OCI-LY7 (cell line): ENCODE measurements at regions not wholly inside any gene's neighbourhood (a gene's known extent, or its start where the extent isn't known, plus 50 kb on each side); places are given as distances from the start of the nearest gene placed in this dataset.

Experiments
- BruUV-seq: library from RNA; stranded (reverse); fragments of 400-500 nt; replicated peaks from 2 replicates; lab custom pipeline; 2021; lab: Mats Ljungman, UMichigan
- CTCF ChIA-PET: fragments of 300-600 bp; sonication (Branson Sonifier 250); formaldehyde crosslinking; loops from one replicate; lab custom pipeline; 2022; ENCODE audit warnings: antibody characterized with exemption; ENCODE audit not compliant: unreplicated experiment; lab: Charles Lee
- POLR2A ChIA-PET: fragments of 300-600 bp; sonication (Branson Sonifier 250); formaldehyde crosslinking; loops from one replicate; lab custom pipeline; 2022; ENCODE audit warnings: antibody characterized with exemption; lab: Charles Lee
- DNase-seq: peaks from one replicate; pipeline ENCODE4 v3.0.0-alpha.2; 2015; ENCODE audit warnings: low spot score
- H2AFZ ChIP-seq: fragments of 200-600 bp; sonication (generic), shearing (Covaris generic); 2 replicates; pipeline ENCODE4 v1.6.1; 2014; ENCODE audit warnings: mild to moderate bottlenecking, antibody characterized with exemption, low read length, moderate library complexity
- H3K27ac ChIP-seq: fragments of 200-600 bp; sonication (generic); 2 replicates; pipeline ENCODE4 v1.5.1; 2014; ENCODE audit warnings: mixed run types, low read depth, mild to moderate bottlenecking, moderate library complexity, low read length, inconsistent platforms; ENCODE audit not compliant: poor library complexity, severe bottlenecking
- H3K36me3 ChIP-seq: fragments of 200-600 bp; sonication (generic); 2 replicates; pipeline ENCODE4 v1.6.1; 2014; ENCODE audit warnings: mild to moderate bottlenecking, antibody characterized with exemption, low read length, moderate library complexity, mixed read lengths; ENCODE audit not compliant: insufficient read depth
- H3K4me1 ChIP-seq: fragments of 200-600 bp; sonication (generic); 2 replicates; pipeline ENCODE4 v1.5.1; 2014; ENCODE audit warnings: mild to moderate bottlenecking, low read length; ENCODE audit not compliant: insufficient read depth, poor library complexity, severe bottlenecking
- H3K4me2 ChIP-seq: fragments of 200-600 bp; sonication (generic); 2 replicates; pipeline ENCODE4 v1.6.1; 2014; ENCODE audit warnings: mild to moderate bottlenecking, low read length
- H3K4me3 ChIP-seq: fragments of 200-600 bp; sonication (generic); 2 replicates; pipeline ENCODE4 v1.5.1; 2014; ENCODE audit warnings: mild to moderate bottlenecking, low read depth, low read length; ENCODE audit not compliant: poor library complexity, severe bottlenecking
- H3K79me2 ChIP-seq: fragments of 200-600 bp; sonication (generic); 2 replicates; pipeline ENCODE4 v1.6.1; 2016; ENCODE audit warnings: low read depth, mild to moderate bottlenecking, low read length, moderate library complexity, mixed read lengths; ENCODE audit not compliant: insufficient read depth
- H3K9me2 ChIP-seq: fragments of 200-600 bp; sonication (generic); 2 replicates; pipeline ENCODE4 v1.6.1; 2016; ENCODE audit warnings: mild to moderate bottlenecking, low read length, mixed read lengths; ENCODE audit not compliant: insufficient read depth
- H3K9me3 ChIP-seq: fragments of 200-600 bp; sonication (generic); 2 replicates; pipeline ENCODE4 v1.6.1; 2014; ENCODE audit warnings: mild to moderate bottlenecking, mixed run types, low read length, mixed read lengths
- H4K20me1 ChIP-seq: fragments of 200-600 bp; sonication (generic); 2 replicates; pipeline ENCODE4 v1.6.1; 2014; ENCODE audit warnings: mild to moderate bottlenecking, antibody characterized with exemption, low read length, moderate library complexity, mixed read lengths; ENCODE audit not compliant: insufficient read depth
- CTCF ChIP-seq: fragments of 200-600 bp; sonication (generic); conservative IDR thresholded peaks from 2 replicates; pipeline ENCODE4 v1.5.1; 2014; ENCODE audit warnings: mild to moderate bottlenecking, antibody characterized with exemption, low read length, moderate library complexity, mixed read lengths
- EZH2phosphoT487 ChIP-seq: fragments of 200-600 bp; sonication (generic); IDR thresholded peaks from 2 replicates; pipeline ENCODE4 v1.6.1; 2018; ENCODE audit warnings: low read depth, borderline replicate concordance, mild to moderate bottlenecking, mixed run types, antibody characterized with exemption, low read length, moderate library complexity, mixed read lengths
- intact Hi-C: fragments of 100-400 bp; cut with micrococcal nuclease; formaldehyde crosslinking; loops from one replicate; pipeline ENCODE4 v1.10.0; 2022; ENCODE audit not compliant: unreplicated experiment

- intact Hi-C loops, result no loop called here
Observed at GRCh38 chr3:150254309-150254708, 153.8 kb upstream of the TSC22D2 start.

DNA sequence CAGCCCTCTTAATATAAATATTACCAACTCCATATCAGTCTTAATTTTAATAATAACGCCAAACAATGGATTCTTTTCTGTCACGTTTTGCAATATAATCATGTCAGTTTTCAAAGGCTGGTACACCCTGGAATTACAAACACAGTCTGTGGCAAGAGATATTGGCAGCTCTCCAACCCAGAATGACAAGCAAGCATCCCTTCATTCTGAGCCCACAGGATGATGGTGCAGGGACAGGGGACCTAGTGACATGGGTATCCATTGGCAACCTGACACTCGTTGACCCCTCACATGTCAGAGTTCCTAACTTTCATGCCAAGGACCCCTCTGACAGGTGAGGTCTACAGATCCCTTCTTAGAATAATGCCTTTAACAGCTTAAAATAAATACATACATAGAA is 154.5 kb upstream of the TSC22D2 start:
- intact Hi-C loops, result no loop called here
- H3K4me3 ChIP-seq, result no peak overlapping the region
- H3K9me3 ChIP-seq, result no peaks in the 10 kb centered on the region
- no peaks in the 10 kb centered on the region for H3K9me2 ChIP-seq
- DNase-seq, result no peak
- H3K27ac ChIP-seq, result no peak overlapping the region
- no peak overlapping the region for H3K4me2 ChIP-seq
- ChIA-PET POLR2A (no interaction called here), CTCF (no interaction called here)
- no peaks in the 10 kb centered on the region for H3K36me3 ChIP-seq
- TF ChIP-seq EZH2phosphoT487, result no peak
- TF ChIP-seq CTCF, result no peak
- H2AFZ ChIP-seq, result no peak overlapping the region
- BruUV-seq, result no TSS peak
- H4K20me1 ChIP-seq, result no peaks in the 10 kb centered on the region
- H3K4me1 ChIP-seq, result no peaks in the 10 kb centered on the region
- H3K79me2 ChIP-seq, result no peaks in the 10 kb centered on the region

More at GRCh38 chr3:150254309-150254708, 153.8 kb upstream of the TSC22D2 start:
- TF ChIP-seq EZH2phosphoT487 (no peak), CTCF (no peak)
- ChIA-PET POLR2A (interaction anchor here (0.7 kb wide), 2 partner anchors 96 to 220 kb away, joined by 3 to 4 read pairs; no protein-coding TSS in a partner anchor), CTCF (no interaction called here)
- Histone ChIP-seq H2AFZ (no peak overlapping the region), H3K4me1 (no peaks in the 10 kb centered on the region), H3K9me2 (no peaks in the 10 kb centered on the region), H3K36me3 (no peaks in the 10 kb centered on the region), H3K4me2 (no peak overlapping the region), H4K20me1 (no peaks in the 10 kb centered on the region), H3K4me3 (no peak overlapping the region), H3K27ac (no peak overlapping the region), H3K9me3 (no peaks in the 10 kb centered on the region), H3K79me2 (no peaks in the 10 kb centered on the region)
- BruUV-seq, result no TSS peak
- DNase-seq, result no peak

GRCh38 chr3:150252462-150252861 is 155.6 kb upstream of the TSC22D2 start:
- no peak for DNase-seq
- POLR2A ChIA-PET, result interaction anchor here (0.6 kb wide), 1 partner anchor 13 kb away, joined by 3 read pairs; no protein-coding TSS in a partner anchor
- intact Hi-C loops, result no loop called here
- H3K4me2 ChIP-seq, result no peak overlapping the region
- BruUV-seq, result no TSS peak
- no peaks in the 10 kb centered on the region for H3K36me3 ChIP-seq
- H3K4me3 ChIP-seq, result no peak overlapping the region
- H3K27ac ChIP-seq, result no peak overlapping the region
- CTCF ChIA-PET, result no interaction called here
- H3K4me1 ChIP-seq, result no peaks in the 10 kb centered on the region
- no peak overlapping the region for H2AFZ ChIP-seq
- TF ChIP-seq CTCF (no peak), EZH2phosphoT487 (no peak)
- H4K20me1 ChIP-seq, result no peaks in the 10 kb centered on the region
- no peaks in the 10 kb centered on the region for H3K9me2 ChIP-seq
- no peaks in the 10 kb centered on the region for H3K79me2 ChIP-seq
- no peaks in the 10 kb centered on the region for H3K9me3 ChIP-seq
